Heart right ventricle (tissue), 16 donors: ENCODE measurements at regions not wholly inside any gene's neighbourhood (a gene's known extent, or its start where the extent isn't known, plus 50 kb on each side); places are given as distances from the start of the nearest gene placed in this dataset.
"Not testable (repeated sequence)": the region's sequence is repeated elsewhere in the genome, so short reads cannot be mapped to it uniquely, and the experiment has no call there.

Source experiments
- ATAC-seq, 8 donors: fragments of 200-7000 bp; cut with Tn5 transposase; one replicate each; pipeline ENCODE4 v1.9.1; 2020; ENCODE audit warnings: mild to moderate bottlenecking in 8 of 8, moderate library complexity in 8 of 8, moderate number of reproducible peaks in 1 of 8
- DNase-seq, 2 donors: peaks; one replicate each; pipeline ENCODE4 v3.0.0-alpha.2; 2020
- H3K27ac ChIP-seq, 10 donors: fragments of 200-600 bp; sonication (generic) in 2 of 10; one replicate each; pipeline versions ENCODE4 v1.5.0 to v1.8.0; 2020 to 2022; ENCODE audit warnings: mild to moderate bottlenecking in 3 of 10
- H3K27me3 ChIP-seq, 7 donors: fragments of 200-600 bp; one replicate each; pipeline ENCODE4 v1.8.0; 2021 to 2022; ENCODE audit warnings: mild to moderate bottlenecking in 2 of 7
- H3K36me3 ChIP-seq, 9 donors: fragments of 200-600 bp; sonication (generic) in 1 of 9; one replicate each; pipeline versions ENCODE4 v1.5.0 to v1.8.0; 2020 to 2022; ENCODE audit warnings: mild to moderate bottlenecking in 2 of 9
- H3K4me1 ChIP-seq, 9 donors: fragments of 200-600 bp; sonication (generic) in 1 of 9; one replicate each; pipeline versions ENCODE4 v1.5.0 to v1.8.0; 2020 to 2022; ENCODE audit warnings: mild to moderate bottlenecking in 4 of 9
- H3K4me3 ChIP-seq, 10 donors: fragments of 200-600 bp; sonication (generic) in 2 of 10; one replicate each; pipeline versions ENCODE4 v1.5.0 to v1.8.0; 2020 to 2022; ENCODE audit warnings: mild to moderate bottlenecking in 7 of 10, moderate library complexity in 2 of 10
- H3K9me3 ChIP-seq, 11 donors: fragments of 200-600 bp in 10 of 11; sonication (generic) in 2 of 11; one replicate each; pipeline versions ENCODE4 v1.5.0 to v1.8.0; 2013 to 2022; ENCODE audit warnings: mild to moderate bottlenecking in 2 of 11, control low read depth in 1 of 11, moderate library complexity in 1 of 11
- CTCF ChIP-seq, 9 donors: fragments of 200-600 bp; sonication (generic) in 2 of 9; IDR thresholded peaks; one replicate each; pipeline versions ENCODE4 v1.5.0 to v1.8.0; 2021 to 2022; ENCODE audit warnings: antibody characterized with exemption in 9 of 9, mild to moderate bottlenecking in 5 of 9, moderate library complexity in 1 of 9
- WGBS, 2 donors: extraction: QIAGEN DNeasy Blood & Tissue Kit; methylation state at CpG; one replicate each; pipeline ENCODE4 v1.1.7; 2013; ENCODE audit warnings: inconsistent platforms in 1 of 2; 5-methylcytosine and 5-hydroxymethylcytosine counted together
- intact Hi-C, 10 donors: fragments of 100-400 bp; cut with DNase I; formaldehyde crosslinking; loops; one replicate each; pipeline versions ENCODE4 v1.11.1 to v1.14.2; 2022
- donor health status: Arrhythmogenic right ventricular cardiomyopathy.
- donor health status: ischemic (EF 13 %, LVEDD 7.1; RV severe dilation, severe dysfunction).
- donor health status: healthy with polysubstance abuse.
- donor health status: DM: no; HTN: yes; CAD: no.
- donor health status: DM: no; HTN: no; CAD: no.
- donor health status: ischemic (EF 25% LVEDD 6.9; RV normal size, moderate dysfunction).
- donor health status: ischemic (EF 25% LVEDD 5.7; RV mildly dilated, moderate dysfunction).
- donor health status: healthy.
- donor health status: DM: yes; HTN: yes; CAD: no.
- donor health status: Ischemic cardiomyopathy.
- donor health status: ischemic (EF 35%, LVEDD 5.7; RV mildly dilated, moderate dysfunction).
- donor health status: nonischemic (EF 11% LVEDD 7.7; RV severe dilation, severe dysfunction).
- donor health status: DM: yes; HTN: yes; CAD: no.
- donor health status: PGD.
- donor health status: ischemic (EF 29% LVEDD 5.4; RV normal size, mild dysfunction).
- donor health status: nonischemic (EF 23%, LVEDD 6.1; RV moderate dilation, normal function).

DNA sequence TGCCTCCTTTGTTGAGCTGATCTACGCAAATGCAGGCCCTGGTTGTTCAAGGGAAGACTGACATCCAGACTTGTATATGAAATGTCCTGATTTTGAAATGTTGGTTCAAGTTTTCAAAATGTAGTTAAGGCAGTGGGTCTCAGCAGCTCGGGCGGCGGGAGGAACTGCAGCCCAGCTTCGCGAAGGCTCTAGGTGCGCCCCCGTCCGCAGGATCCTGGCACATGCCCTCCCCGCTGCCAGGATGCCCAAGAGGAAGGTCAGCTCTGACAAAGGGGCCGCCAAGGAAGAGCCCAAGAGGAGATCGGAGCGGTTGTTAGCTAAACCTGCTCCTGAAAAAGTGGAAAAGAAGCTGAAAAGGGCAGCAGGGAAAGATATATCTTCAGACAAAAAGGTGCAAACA lies 1310.1 kb downstream of the ADGRL3 start:
- DNase-seq = no peak
- peaks cover 0 to 8% (median 0%) of the 10 kb centered on the region in 9 donors for H3K4me1 ChIP-seq
- H3K27ac ChIP-seq = no peak overlapping the region
- H3K27me3 ChIP-seq = no peaks in the 10 kb centered on the region
- H3K9me3 ChIP-seq = no peaks in the 10 kb centered on the region
- no peaks in the 10 kb centered on the region for H3K36me3 ChIP-seq
- no peak for TF ChIP-seq CTCF (IDR thresholded peaks at IDR 0.05)
- intact Hi-C loops = no loop called here
- ATAC-seq = no peak
- H3K4me3 ChIP-seq = no peak overlapping the region
- 87 to 92% methylated on average over 13 of the region's 13 CpGs for WGBS, 2 donors

- TF ChIP-seq CTCF (IDR thresholded peaks at IDR 0.05) = no peak
- 88 to 92% methylated on average over 2 of the region's 2 CpGs for WGBS, 2 donors
- Histone ChIP-seq H3K4me3 (no peak overlapping the region), H3K9me3 (no peaks in the 10 kb centered on the region), H3K36me3 (no peaks in the 10 kb centered on the region), H3K27ac (no peak overlapping the region), H3K27me3 (no peaks in the 10 kb centered on the region), H3K4me1 (no peaks in the 10 kb centered on the region)
- DNase-seq (no peak), ATAC-seq (no peak)
- intact Hi-C loops = no loop called here
Observed at GRCh38 chr4:62500296-62500695, 1300.2 kb downstream of the ADGRL3 start.

- intact Hi-C loops = no loop called here
Observed at GRCh38 chr4:62495032-62495431, 1294.9 kb downstream of the ADGRL3 start.

DNA sequence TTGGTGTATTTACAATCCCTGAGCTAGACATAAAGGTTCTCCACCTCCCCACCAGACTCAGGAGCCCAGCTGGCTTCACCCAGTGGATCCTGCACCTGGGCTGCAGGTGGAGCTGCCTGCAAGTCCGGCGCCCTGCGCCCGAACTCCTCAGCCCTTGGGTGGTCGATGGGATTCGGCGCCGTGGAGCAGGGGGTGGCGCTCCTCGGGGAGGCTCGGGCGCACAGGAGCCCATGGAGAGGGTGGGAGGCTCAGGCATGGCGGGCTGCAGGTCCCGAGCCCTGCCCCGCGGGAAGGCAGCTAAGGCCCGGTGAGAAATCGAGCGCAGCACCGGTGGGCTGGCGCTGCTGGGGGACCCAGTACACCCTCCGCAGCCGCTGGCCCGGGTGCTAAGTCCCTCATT lies 1291.6 kb downstream of the ADGRL3 start:
- intact Hi-C loops, DNase-seq, H3K27ac ChIP-seq, H3K36me3 ChIP-seq, H3K4me1 ChIP-seq, ATAC-seq, H3K27me3 ChIP-seq, H3K4me3 ChIP-seq, H3K9me3 ChIP-seq: not testable (repeated sequence)
- WGBS, 2 donors = 95% methylated on average over 24 of the region's 24 CpGs

More at GRCh38 chr4:62495032-62495431, 1294.9 kb downstream of the ADGRL3 start:
- no peak for TF ChIP-seq CTCF (IDR thresholded peaks at IDR 0.05)
- H3K27me3 ChIP-seq = no peaks in the 10 kb centered on the region
- H3K36me3 ChIP-seq = no peaks in the 10 kb centered on the region
- peaks cover 0 to 4% (median 0%) of the 10 kb centered on the region in 11 donors for H3K9me3 ChIP-seq
- no peak overlapping the region for H3K27ac ChIP-seq
- H3K4me1 ChIP-seq = no peaks in the 10 kb centered on the region
- no peak for DNase-seq
- no peak for ATAC-seq
- H3K4me3 ChIP-seq = no peak overlapping the region

DNA sequence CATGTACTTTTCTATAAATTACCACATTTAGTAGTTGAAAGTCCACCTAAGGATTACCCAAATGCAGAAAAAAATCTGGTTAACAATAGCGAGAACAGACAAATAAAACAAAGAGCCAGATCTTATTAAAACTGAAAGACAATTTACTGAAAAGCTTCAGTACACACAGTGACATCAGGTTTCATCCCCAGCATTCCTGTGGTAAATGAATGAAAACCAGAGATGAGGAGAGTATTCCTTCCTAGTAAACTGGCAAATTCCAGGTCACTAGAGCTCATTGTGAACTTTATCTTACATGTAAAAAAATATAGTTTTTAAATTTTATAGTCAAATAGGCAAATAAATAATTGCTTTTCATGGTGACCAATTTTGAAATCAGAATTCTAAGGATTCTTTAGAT lies 1290.5 kb downstream of the ADGRL3 start:
- H3K4me1 ChIP-seq = no peaks in the 10 kb centered on the region
- H3K36me3 ChIP-seq = no peaks in the 10 kb centered on the region
- no peaks in the 10 kb centered on the region for H3K27me3 ChIP-seq
- intact Hi-C loops = no loop called here
- H3K4me3 ChIP-seq = no peak overlapping the region
- H3K9me3 ChIP-seq = peaks cover 0 to 4% (median 0%) of the 10 kb centered on the region in 11 donors
- no peak for TF ChIP-seq CTCF (IDR thresholded peaks at IDR 0.05)
- 84 to 95% methylated on average over 1 of the region's 1 CpG for WGBS, 2 donors
- no peak for DNase-seq
- ATAC-seq = no peak
- H3K27ac ChIP-seq = no peak overlapping the region
